Fibroblast of lung (primary cell): ENCODE measurements at regions not wholly inside any gene's neighbourhood (a gene's known extent, or its start where the extent isn't known, plus 50 kb on each side); places are given as distances from the start of the nearest gene placed in this dataset.

Experiments
- DNase-seq, 2 donors: peaks; one replicate each; pipeline versions ENCODE4 v3.0.0 to v3.0.0-alpha.2; 2010; ENCODE audit warnings: low read depth in 2 of 2
- H2AFZ ChIP-seq: 2 replicates; pipeline ENCODE4 v1.5.1; 2012; ENCODE audit warnings: low read length, control low read depth, inconsistent platforms
- H3K27ac ChIP-seq: 2 replicates; pipeline ENCODE4 v1.5.1; 2011; ENCODE audit warnings: low read length, control low read depth; ENCODE audit not compliant: insufficient read depth
- H3K27me3 ChIP-seq: 2 replicates; pipeline ENCODE4 v1.5.1; 2011; ENCODE audit warnings: mild to moderate bottlenecking, low read length; ENCODE audit not compliant: control insufficient read depth, insufficient read depth
- H3K36me3 ChIP-seq: 2 replicates; pipeline ENCODE4 v1.5.1; 2011; ENCODE audit warnings: low read length; ENCODE audit not compliant: control insufficient read depth, insufficient read depth
- H3K4me1 ChIP-seq: 2 replicates; pipeline ENCODE4 v1.5.1; 2011; ENCODE audit warnings: low read length; ENCODE audit not compliant: control insufficient read depth, insufficient read depth; ENCODE audit errors: extremely low read depth
- H3K4me2 ChIP-seq: 2 replicates; pipeline ENCODE4 v1.5.1; 2011; ENCODE audit warnings: low read length, control low read depth; ENCODE audit not compliant: insufficient read depth; ENCODE audit errors: extremely low read depth
- H3K4me3 ChIP-seq, 4 experiments: fragments of 200-600 bp in 1 of 4; sonication (generic) in 1 of 4; replicated peaks in 1 of 4; 2 replicates each; pipeline ENCODE4 v1.5.1; 2011 to 2016; ENCODE audit warnings: low read length in 4 of 4, low read depth in 3 of 4, mild to moderate bottlenecking in 3 of 4, control low read depth in 2 of 4, inconsistent platforms in 1 of 4, mixed read lengths in 1 of 4; ENCODE audit not compliant: insufficient read depth in 1 of 4; ENCODE audit errors: control extremely low read depth in 1 of 4
- H3K79me2 ChIP-seq: 2 replicates; pipeline ENCODE4 v1.5.1; 2012; ENCODE audit warnings: mild to moderate bottlenecking, low read length, inconsistent platforms; ENCODE audit not compliant: control insufficient read depth, insufficient read depth
- H3K9ac ChIP-seq: 2 replicates; pipeline ENCODE4 v1.5.1; 2011; ENCODE audit warnings: mild to moderate bottlenecking, low read length, control low read depth; ENCODE audit not compliant: insufficient read depth
- H3K9me3 ChIP-seq: 2 replicates; pipeline ENCODE4 v1.5.1; 2012; ENCODE audit warnings: low read depth, low read length; ENCODE audit not compliant: control insufficient read depth, insufficient read depth
- H4K20me1 ChIP-seq: 2 replicates; pipeline ENCODE4 v1.5.1; 2011; ENCODE audit warnings: low read length; ENCODE audit not compliant: control insufficient read depth, insufficient read depth; ENCODE audit errors: extremely low read depth
- EZH2 ChIP-seq: IDR thresholded peaks from 2 replicates; pipeline ENCODE4 v1.5.1; 2012; ENCODE audit warnings: low read length, control low read depth, mild to moderate bottlenecking; ENCODE audit errors: missing control alignments
- TF ChIP-seq, protein P1 (sequence below), 2 donors: IDR thresholded peaks in 1 of 2; conservative IDR thresholded peaks in 1 of 2; 1 replicate in 1 of 2; 2 replicates in 1 of 2; pipeline ENCODE4 v1.5.1; 2011 to 2012; ENCODE audit warnings: low read length in 2 of 2, control low read depth in 1 of 2, inconsistent platforms in 1 of 2, low read depth in 1 of 2, mild to moderate bottlenecking in 1 of 2

DNA sequence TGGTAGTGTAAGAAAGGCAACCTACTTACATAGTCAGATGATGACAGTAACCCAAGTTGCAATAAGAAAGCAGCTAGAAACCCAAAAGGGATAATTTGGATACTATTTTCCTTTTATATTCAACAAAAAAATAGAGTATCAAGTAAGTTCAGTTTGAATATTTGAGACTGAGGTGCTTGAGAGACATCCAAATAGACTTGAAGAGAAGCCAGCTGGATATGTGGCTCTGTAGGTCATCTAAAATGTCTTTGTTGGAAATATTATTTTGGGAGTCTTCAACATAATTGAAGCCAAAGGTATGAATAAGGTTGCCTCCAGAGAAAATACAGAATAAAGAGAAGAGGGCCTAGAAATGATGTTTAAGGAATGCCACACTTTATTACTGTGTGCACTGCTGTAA lies 438.2 kb upstream of the DIAPH2 start:
- no peaks in the 10 kb centered on the region for H4K20me1 ChIP-seq
- H3K4me1 ChIP-seq, result no peaks in the 10 kb centered on the region
- no peaks in the 10 kb centered on the region for H3K9me3 ChIP-seq
- no peak overlapping the region for H3K9ac ChIP-seq
- H3K4me3 ChIP-seq, result no peak overlapping the region
- no peaks in the 10 kb centered on the region for H3K36me3 ChIP-seq
- H3K27me3 ChIP-seq, result no peaks in the 10 kb centered on the region
- no peak overlapping the region for H3K4me2 ChIP-seq
- H3K27ac ChIP-seq, result no peak overlapping the region
- no peaks in the 10 kb centered on the region for H3K79me2 ChIP-seq
- H2AFZ ChIP-seq, result no peak overlapping the region
- no peak for DNase-seq
- TF ChIP-seq, protein P1, sequence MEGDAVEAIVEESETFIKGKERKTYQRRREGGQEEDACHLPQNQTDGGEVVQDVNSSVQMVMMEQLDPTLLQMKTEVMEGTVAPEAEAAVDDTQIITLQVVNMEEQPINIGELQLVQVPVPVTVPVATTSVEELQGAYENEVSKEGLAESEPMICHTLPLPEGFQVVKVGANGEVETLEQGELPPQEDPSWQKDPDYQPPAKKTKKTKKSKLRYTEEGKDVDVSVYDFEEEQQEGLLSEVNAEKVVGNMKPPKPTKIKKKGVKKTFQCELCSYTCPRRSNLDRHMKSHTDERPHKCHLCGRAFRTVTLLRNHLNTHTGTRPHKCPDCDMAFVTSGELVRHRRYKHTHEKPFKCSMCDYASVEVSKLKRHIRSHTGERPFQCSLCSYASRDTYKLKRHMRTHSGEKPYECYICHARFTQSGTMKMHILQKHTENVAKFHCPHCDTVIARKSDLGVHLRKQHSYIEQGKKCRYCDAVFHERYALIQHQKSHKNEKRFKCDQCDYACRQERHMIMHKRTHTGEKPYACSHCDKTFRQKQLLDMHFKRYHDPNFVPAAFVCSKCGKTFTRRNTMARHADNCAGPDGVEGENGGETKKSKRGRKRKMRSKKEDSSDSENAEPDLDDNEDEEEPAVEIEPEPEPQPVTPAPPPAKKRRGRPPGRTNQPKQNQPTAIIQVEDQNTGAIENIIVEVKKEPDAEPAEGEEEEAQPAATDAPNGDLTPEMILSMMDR (conservative IDR thresholded peaks at IDR 0.05 in 1 of 2, IDR thresholded peaks at IDR 0.05 in 1 of 2; ENCODE audit: low read depth in 1 of 2, low read length in 2 of 2), result no peak
- no peak for TF ChIP-seq EZH2
